Natural killer cell treated with Interleukin-12 subunit alpha and Interleukin-12 subunit beta and Interleukin-15 and Interleukin-18, amount 100 ng/mL, for 72 hours (primary cell): ENCODE measurements at regions not wholly inside any gene's neighbourhood (a gene's known extent, or its start where the extent isn't known, plus 50 kb on each side); places are given as distances from the start of the nearest gene placed in this dataset.
A peak's percentile ranks its signal among the peaks of the same experiment; 100 is the strongest.

ENCODE experiments used
- ATAC-seq, 2 donors: fragments of 150-1000 bp; cut with Tn5 transposase in 1 of 2; sonication (Bioruptor Pico), chemical (Tn5 transposase) in 1 of 2; 2 replicates each; pipeline ENCODE4 v1.10.0; 2021
- DNase-seq: peaks from one replicate; pipeline ENCODE4 v3.0.0; 2022; ENCODE audit warnings: low spot score
- H3K27ac Mint-ChIP-seq, 2 donors: 1 replicate in 1 of 2; 2 replicates in 1 of 2; pipeline ENCODE4 v1.8.0; 2022; ENCODE audit warnings: mixed read lengths in 2 of 2, mild to moderate bottlenecking in 1 of 2, moderate library complexity in 1 of 2
- H3K27me3 Mint-ChIP-seq, 2 donors: 1 replicate in 1 of 2; 2 replicates in 1 of 2; pipeline ENCODE4 v1.8.0; 2022; ENCODE audit warnings: mixed read lengths in 2 of 2
- H3K36me3 Mint-ChIP-seq: one replicate; pipeline ENCODE4 v1.8.0; 2022; ENCODE audit warnings: mixed read lengths
- H3K4me1 Mint-ChIP-seq, 2 donors: 1 replicate in 1 of 2; 2 replicates in 1 of 2; pipeline ENCODE4 v1.8.0; 2022; ENCODE audit warnings: low read depth in 2 of 2, mixed read lengths in 2 of 2, mild to moderate bottlenecking in 1 of 2
- H3K4me3 Mint-ChIP-seq: one replicate; pipeline ENCODE4 v1.8.0; 2022; ENCODE audit warnings: mixed read lengths
- H3K9me3 Mint-ChIP-seq: 2 replicates; pipeline ENCODE4 v1.8.0; 2022; ENCODE audit warnings: mixed read lengths

- Mint-ChIP-seq H3K27me3 (peaks cover 35 to 52% of the 10 kb centered on the region in 2 donors), H3K4me3 (no peak overlapping the region)
Measured at GRCh38 chr2:20150110-20150706, 74.7 kb downstream of the SDC1 start.

GRCh38 chr2:20149703-20150030 is 75.3 kb downstream of the SDC1 start:
- no peak for DNase-seq
- peaks cover 32 to 48% of the 10 kb centered on the region in 2 donors for H3K27me3 Mint-ChIP-seq
- ATAC-seq, result no peak
- H3K27ac Mint-ChIP-seq, result no peak overlapping the region
- H3K9me3 Mint-ChIP-seq, result no peaks in the 10 kb centered on the region
- H3K4me3 Mint-ChIP-seq, result no peak overlapping the region
- H3K4me1 Mint-ChIP-seq, result no peaks in the 10 kb centered on the region
- no peaks in the 10 kb centered on the region for H3K36me3 Mint-ChIP-seq

More at GRCh38 chr2:20150110-20150706, 74.7 kb downstream of the SDC1 start:
- Mint-ChIP-seq H3K9me3 (no peaks in the 10 kb centered on the region), H3K36me3 (no peaks in the 10 kb centered on the region), H3K4me1 (no peaks in the 10 kb centered on the region), H3K27ac (no peak overlapping the region)
- ATAC-seq (no peak), DNase-seq (no peak)

GRCh38 chr2:20148923-20149702 is 75.8 kb downstream of the SDC1 start:
- H3K4me1 Mint-ChIP-seq, result no peaks in the 10 kb centered on the region
- peaks cover 30 to 46% of the 10 kb centered on the region in 2 donors for H3K27me3 Mint-ChIP-seq
- no peaks in the 10 kb centered on the region for H3K9me3 Mint-ChIP-seq
- H3K27ac Mint-ChIP-seq, result no peak overlapping the region
- ATAC-seq, result no peak
- no peak for DNase-seq
- H3K4me3 Mint-ChIP-seq, result no peak overlapping the region
- H3K36me3 Mint-ChIP-seq, result no peaks in the 10 kb centered on the region

- Mint-ChIP-seq H3K4me1 (no peaks in the 10 kb centered on the region), H3K27ac (no peak overlapping the region), H3K27me3 (peaks cover 28 to 47% of the 10 kb centered on the region in 2 donors), H3K9me3 (no peaks in the 10 kb centered on the region), H3K4me3 (no peak overlapping the region), H3K36me3 (no peaks in the 10 kb centered on the region)
- DNase-seq, result no peak
- no peak for ATAC-seq
Measured at GRCh38 chr2:20148426-20148922, 76.5 kb downstream of the SDC1 start.

GRCh38 chr2:20147351-20147750 is 77.6 kb downstream of the SDC1 start:
- Mint-ChIP-seq H3K4me1 (no peaks in the 10 kb centered on the region), H3K27ac (no peak overlapping the region), H3K36me3 (no peaks in the 10 kb centered on the region), H3K9me3 (no peaks in the 10 kb centered on the region), H3K27me3 (peaks cover 24 to 46% of the 10 kb centered on the region in 2 donors), H3K4me3 (no peak overlapping the region)
- no peak for DNase-seq
- ATAC-seq, result no peak

- no peaks in the 10 kb centered on the region for H3K9me3 Mint-ChIP-seq
- no peaks in the 10 kb centered on the region for H3K36me3 Mint-ChIP-seq
Measured at GRCh38 chr2:20146401-20146800, 78.5 kb downstream of the SDC1 start.

GRCh38 chr2:20145497-20146193 is 79.3 kb downstream of the SDC1 start:
- Mint-ChIP-seq H3K9me3 (no peaks in the 10 kb centered on the region), H3K4me1 (no peaks in the 10 kb centered on the region), H3K27ac (no peak overlapping the region), H3K36me3 (no peaks in the 10 kb centered on the region), H3K27me3 (peaks cover 22 to 42% of the 10 kb centered on the region in 2 donors), H3K4me3 (no peak overlapping the region)
- DNase-seq (no peak), ATAC-seq (peak in 1 of 2 donors; percentile 30)

More at GRCh38 chr2:20146401-20146800, 78.5 kb downstream of the SDC1 start:
- Mint-ChIP-seq H3K4me1 (no peaks in the 10 kb centered on the region), H3K27me3 (peaks cover 24 to 46% of the 10 kb centered on the region in 2 donors), H3K4me3 (no peak overlapping the region), H3K27ac (no peak overlapping the region)
- ATAC-seq (no peak), DNase-seq (no peak)

GRCh38 chr2:20144861-20145260 is 80.1 kb downstream of the SDC1 start:
- peaks cover 18 to 34% of the 10 kb centered on the region in 2 donors for H3K27me3 Mint-ChIP-seq
- H3K27ac Mint-ChIP-seq, result no peak overlapping the region
- H3K4me1 Mint-ChIP-seq, result no peaks in the 10 kb centered on the region
- DNase-seq (no peak), ATAC-seq (no peak)
- H3K9me3 Mint-ChIP-seq, result no peaks in the 10 kb centered on the region
- no peaks in the 10 kb centered on the region for H3K36me3 Mint-ChIP-seq
- no peak overlapping the region for H3K4me3 Mint-ChIP-seq

- no peak overlapping the region for H3K27ac Mint-ChIP-seq
- H3K4me3 Mint-ChIP-seq, result no peak overlapping the region
- DNase-seq, result no peak
- H3K9me3 Mint-ChIP-seq, result no peaks in the 10 kb centered on the region
- ATAC-seq, result no peak
- no peaks in the 10 kb centered on the region for H3K4me1 Mint-ChIP-seq
- H3K27me3 Mint-ChIP-seq, result peaks cover 13 to 27% of the 10 kb centered on the region in 2 donors
- no peaks in the 10 kb centered on the region for H3K36me3 Mint-ChIP-seq
Measured at GRCh38 chr2:20144196-20144595, 80.7 kb downstream of the SDC1 start.

- Mint-ChIP-seq H3K27me3 (peaks cover 11 to 25% of the 10 kb centered on the region in 2 donors), H3K27ac (no peak overlapping the region), H3K4me3 (no peak overlapping the region), H3K36me3 (no peaks in the 10 kb centered on the region), H3K4me1 (no peaks in the 10 kb centered on the region), H3K9me3 (no peaks in the 10 kb centered on the region)
- no peak for DNase-seq
- ATAC-seq, result no peak
Measured at GRCh38 chr2:20143263-20143662, 81.7 kb downstream of the SDC1 start.

- Mint-ChIP-seq H3K27ac (no peak overlapping the region), H3K4me1 (no peaks in the 10 kb centered on the region), H3K4me3 (no peak overlapping the region), H3K27me3 (peaks cover 6 to 17% of the 10 kb centered on the region in 2 donors), H3K9me3 (no peaks in the 10 kb centered on the region), H3K36me3 (no peaks in the 10 kb centered on the region)
- no peak for DNase-seq
- ATAC-seq, result no peak
Measured at GRCh38 chr2:20141806-20142205, 83.1 kb downstream of the SDC1 start.

GRCh38 chr2:20141056-20141762 is 83.7 kb downstream of the SDC1 start:
- Mint-ChIP-seq H3K27me3 (peaks cover 2 to 11% of the 10 kb centered on the region in 2 donors), H3K36me3 (no peaks in the 10 kb centered on the region), H3K9me3 (no peaks in the 10 kb centered on the region), H3K4me1 (no peaks in the 10 kb centered on the region), H3K27ac (no peak overlapping the region), H3K4me3 (no peak overlapping the region)
- peak in 1 of 2 donors; percentile 7 for ATAC-seq
- DNase-seq, result no peak

GRCh38 chr2:20140321-20141055 is 84.4 kb downstream of the SDC1 start:
- H3K27me3 Mint-ChIP-seq, result peaks cover 0 to 10% of the 10 kb centered on the region in 2 donors
- no peaks in the 10 kb centered on the region for H3K4me1 Mint-ChIP-seq
- DNase-seq, result no peak
- no peak overlapping the region for H3K27ac Mint-ChIP-seq
- no peaks in the 10 kb centered on the region for H3K36me3 Mint-ChIP-seq
- no peak for ATAC-seq
- no peaks in the 10 kb centered on the region for H3K9me3 Mint-ChIP-seq
- no peak overlapping the region for H3K4me3 Mint-ChIP-seq
